Islet of Langerhans (tissue), 1 donor: ENCODE measurements at regions not wholly inside any gene's neighbourhood (a gene's known extent, or its start where the extent isn't known, plus 50 kb on each side); places are given as distances from the start of the nearest gene placed in this dataset.

Source experiments
- FAIRE-seq: peaks from one replicate; lab custom pipeline; 2011; peaks lifted over from hg19 to GRCh38; lab: Jason Lieb, UNC

DNA sequence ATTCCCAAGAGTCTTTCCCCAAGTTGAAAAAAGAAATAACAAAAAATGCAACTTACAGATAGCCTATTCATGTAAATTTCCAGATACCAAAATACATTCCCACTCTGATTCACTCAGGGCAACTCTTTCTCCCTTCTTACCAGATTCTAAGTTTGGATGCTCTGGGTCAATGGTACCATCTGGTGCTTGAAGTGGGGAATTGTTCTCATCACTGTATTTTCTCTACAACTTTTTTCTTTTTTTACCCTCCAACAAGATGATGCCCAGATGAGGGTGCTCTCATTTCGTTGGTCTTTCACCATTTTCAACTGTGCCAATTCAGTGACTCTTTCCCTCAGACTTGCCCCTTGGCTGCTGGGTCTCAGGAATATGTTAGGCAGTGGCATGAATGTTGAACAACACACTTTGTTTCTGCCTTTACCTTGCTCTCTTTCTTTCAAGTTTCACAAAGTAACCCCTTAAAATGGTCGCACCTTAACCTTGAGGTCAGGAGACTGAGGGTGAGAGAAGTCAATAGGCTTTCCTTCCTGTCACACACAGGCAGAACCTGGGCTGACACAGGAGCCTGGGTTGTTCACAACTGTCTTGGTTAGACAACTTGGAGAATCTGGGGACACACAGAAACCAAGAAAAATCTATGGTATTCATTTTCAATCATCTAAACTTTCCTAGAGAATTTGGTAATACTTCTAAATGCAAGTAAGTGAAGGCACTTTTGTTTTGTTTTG, 330.7 kb upstream of the SLCO3A1 start:
- FAIRE-seq = no peak

- FAIRE-seq = no peak
Measured at GRCh38 chr15:91523596-91523995, 329.9 kb upstream of the SLCO3A1 start.

DNA sequence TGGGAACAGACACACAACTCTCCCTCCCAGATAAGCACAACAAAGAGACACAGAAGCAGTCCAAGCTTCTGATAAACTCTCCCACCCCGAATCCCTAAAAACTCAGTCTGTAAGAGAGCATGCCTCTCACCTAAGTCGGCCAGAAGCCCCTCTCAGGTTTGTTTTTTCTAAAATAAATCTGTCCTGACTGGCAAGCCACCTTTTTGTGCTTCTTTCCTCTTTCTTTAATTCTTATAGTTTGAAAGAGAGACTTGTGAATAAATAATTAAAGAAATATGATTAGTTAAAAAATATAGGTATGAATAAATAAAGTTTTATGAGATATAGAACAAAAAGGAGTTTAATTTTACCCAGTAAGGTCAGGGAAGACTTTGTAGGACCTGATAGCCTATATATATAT, 329.0 kb upstream of the SLCO3A1 start:
- FAIRE-seq = no peak

GRCh38 chr15:91525751-91526150, 327.8 kb upstream of the SLCO3A1 start:
- FAIRE-seq = no peak

- FAIRE-seq = no peak
Measured at GRCh38 chr15:91526424-91526823, 327.1 kb upstream of the SLCO3A1 start.

- no peak for FAIRE-seq
Measured at GRCh38 chr15:91528801-91529200, 324.7 kb upstream of the SLCO3A1 start.

DNA sequence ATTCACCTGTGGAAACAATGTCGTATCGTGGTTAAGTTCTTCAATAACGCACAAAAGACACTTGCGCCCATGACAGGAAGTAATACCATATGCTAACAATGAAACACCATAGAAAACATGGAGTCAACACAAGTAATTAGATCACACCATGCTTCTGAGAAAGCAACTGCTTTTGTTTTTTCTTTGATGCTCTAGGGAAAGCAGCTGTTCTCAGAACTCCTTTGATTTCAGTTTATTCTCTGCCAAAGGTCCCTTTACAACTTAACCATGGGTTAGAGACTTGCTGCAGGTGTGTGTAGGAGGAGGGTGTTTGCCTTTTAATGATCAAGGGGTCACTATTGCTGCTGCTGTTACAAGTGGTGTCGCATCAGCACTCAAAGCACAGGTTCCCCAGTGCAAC, 324.0 kb upstream of the SLCO3A1 start:
- FAIRE-seq = no peak

- no peak for FAIRE-seq
Measured at GRCh38 chr15:91530279-91530678, 323.2 kb upstream of the SLCO3A1 start.

- no peak for FAIRE-seq
Measured at GRCh38 chr15:91530956-91531582, 322.4 kb upstream of the SLCO3A1 start.

GRCh38 chr15:91534235-91534634, 319.3 kb upstream of the SLCO3A1 start:
- FAIRE-seq = no peak

GRCh38 chr15:91534976-91535375, 318.5 kb upstream of the SLCO3A1 start:
- FAIRE-seq = no peak

DNA sequence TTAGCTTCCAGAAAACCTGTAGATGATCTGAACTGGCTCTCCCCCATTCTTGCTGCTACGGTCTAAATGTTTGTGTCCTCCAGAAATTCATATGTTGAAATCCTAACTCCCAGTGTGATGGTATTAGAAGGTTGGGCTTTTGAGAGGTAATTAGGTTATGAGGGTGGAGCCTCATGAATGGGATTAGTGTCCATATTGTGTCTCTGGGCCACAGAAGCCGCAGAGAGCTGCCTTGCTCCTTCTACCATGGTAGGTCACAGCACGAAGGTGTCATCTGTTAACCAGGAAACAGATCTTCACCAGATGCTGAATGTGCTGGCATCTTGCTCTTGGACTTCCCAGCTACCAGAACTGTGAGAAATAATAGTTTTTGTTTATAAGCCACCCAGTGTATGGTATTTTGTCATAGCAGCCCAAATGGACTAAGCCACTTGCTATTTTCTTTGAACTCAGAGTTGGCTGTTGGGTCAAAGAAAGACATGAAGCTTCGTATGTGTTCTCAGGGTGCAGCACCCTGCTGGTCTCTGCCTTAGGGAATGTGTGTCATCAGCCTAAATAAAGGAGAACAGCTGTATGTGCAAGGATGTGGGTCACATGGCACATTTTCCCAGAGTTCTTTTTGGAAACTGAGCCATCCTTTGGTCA, 317.5 kb upstream of the SLCO3A1 start:
- no peak for FAIRE-seq

DNA sequence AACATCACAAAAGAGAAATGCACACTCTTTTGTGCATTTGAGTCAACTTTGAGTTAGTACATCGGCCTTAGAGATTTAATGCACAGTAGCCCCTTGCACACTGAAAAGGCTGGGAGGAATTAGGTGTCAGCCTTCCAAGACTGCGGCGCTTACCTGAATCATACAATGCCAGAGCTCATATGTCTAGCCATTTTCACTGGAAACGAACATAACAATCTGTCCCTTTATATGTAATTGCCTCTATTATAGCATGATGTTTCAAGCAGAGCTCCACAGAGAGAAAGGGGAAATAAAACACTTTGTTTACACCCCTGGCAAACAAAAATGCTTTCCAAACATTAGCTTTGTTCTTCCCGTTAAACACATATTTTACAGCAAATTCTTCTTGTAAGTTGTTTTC, 315.7 kb upstream of the SLCO3A1 start:
- no peak for FAIRE-seq

- no peak for FAIRE-seq
Measured at GRCh38 chr15:91538782-91539181, 314.7 kb upstream of the SLCO3A1 start.

- no peak for FAIRE-seq
Measured at GRCh38 chr15:91541286-91541685, 312.2 kb upstream of the SLCO3A1 start.

DNA sequence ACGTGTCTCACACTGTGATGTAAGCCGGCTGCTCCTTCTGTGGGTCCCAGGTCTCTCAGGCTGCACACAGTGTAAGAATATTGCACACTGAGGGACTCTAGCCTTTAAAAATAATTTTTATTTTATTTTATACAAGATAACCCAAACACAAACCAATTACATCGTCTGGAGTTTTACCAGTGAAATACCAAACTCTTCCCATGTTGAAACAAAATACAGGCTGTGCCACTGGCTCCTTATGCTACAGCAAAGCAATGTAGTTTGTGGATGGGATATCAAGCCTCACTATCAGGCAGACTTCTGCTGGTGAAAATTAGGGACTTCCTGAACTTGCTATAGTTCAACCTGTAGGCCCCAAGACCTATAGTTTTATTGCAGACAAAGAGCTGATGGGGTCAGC, 311.3 kb upstream of the SLCO3A1 start:
- FAIRE-seq = no peak

- FAIRE-seq = no peak
Measured at GRCh38 chr15:91547356-91547755, 306.2 kb upstream of the SLCO3A1 start.

DNA sequence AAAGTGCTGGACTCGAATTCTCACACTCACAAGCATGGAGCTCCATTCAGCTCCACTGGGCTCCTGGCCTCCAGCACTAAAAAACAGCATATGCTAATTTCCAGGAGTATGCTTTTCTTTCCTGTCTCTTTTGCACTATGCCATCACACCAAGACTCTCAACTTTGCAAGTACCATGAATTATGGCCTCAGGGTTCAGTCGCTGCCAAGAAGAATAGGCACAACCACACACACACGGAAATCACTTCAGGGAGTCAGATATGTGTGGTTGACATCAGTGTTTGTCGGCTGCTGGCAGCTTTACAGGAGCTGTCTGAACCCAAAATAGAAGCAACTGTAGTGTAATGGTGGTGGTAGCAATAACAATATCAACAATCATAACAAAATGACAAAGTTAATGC, 305.0 kb upstream of the SLCO3A1 start:
- no peak for FAIRE-seq

GRCh38 chr15:91549581-91549980, 303.9 kb upstream of the SLCO3A1 start:
- FAIRE-seq = no peak

DNA sequence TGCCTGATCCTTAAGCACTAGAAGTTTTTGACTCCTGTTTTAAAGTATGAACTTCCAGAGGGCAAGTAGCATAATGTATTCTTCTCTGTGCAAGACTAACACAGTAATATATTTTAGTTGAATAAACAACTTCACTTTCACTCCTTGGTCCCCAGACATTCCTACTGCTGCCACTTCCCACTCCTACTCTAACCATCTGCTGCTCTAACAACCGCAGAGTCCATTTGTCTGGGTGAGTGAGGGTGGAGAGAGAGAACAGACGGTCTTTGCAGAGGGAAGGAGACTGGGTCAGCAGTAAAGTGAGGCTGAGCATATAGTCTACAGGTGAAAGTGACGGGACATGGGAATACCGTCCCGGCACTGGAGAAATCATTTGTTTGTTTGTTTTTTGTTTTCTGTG, 301.0 kb upstream of the SLCO3A1 start:
- no peak for FAIRE-seq

DNA sequence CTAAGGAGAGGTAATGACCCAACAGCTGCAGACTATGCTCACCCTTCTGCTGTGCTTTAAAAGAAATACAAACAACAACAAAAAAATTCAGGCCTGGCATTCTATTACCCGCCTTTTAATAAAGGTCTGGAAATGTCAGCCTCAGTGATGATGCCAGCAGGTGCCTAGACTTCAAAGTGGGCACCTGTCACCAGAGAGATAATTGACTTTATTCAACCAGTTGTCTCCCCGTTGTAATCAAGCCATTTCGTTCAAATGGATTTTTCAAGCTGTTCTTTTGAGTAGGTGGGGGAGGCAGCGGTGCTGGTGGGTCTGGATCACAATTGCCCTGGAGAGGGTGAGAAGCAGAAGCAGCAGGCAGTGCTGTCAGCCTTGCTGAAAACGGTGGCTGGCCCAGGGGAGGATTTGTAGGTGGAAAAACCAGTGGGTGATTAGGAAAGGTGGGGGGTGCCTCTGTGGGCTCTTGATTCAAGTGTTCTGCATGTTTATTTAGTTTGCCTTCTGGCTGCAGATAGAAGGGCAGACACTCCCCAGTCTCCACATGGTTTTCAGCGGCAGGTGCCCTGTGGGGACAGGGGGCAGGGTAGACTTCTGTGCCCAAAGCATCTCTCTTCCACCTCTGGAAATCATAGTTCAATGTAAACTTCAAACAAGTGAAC, 300.2 kb upstream of the SLCO3A1 start:
- no peak for FAIRE-seq

- no peak for FAIRE-seq
Measured at GRCh38 chr15:91555312-91555711, 298.2 kb upstream of the SLCO3A1 start.

DNA sequence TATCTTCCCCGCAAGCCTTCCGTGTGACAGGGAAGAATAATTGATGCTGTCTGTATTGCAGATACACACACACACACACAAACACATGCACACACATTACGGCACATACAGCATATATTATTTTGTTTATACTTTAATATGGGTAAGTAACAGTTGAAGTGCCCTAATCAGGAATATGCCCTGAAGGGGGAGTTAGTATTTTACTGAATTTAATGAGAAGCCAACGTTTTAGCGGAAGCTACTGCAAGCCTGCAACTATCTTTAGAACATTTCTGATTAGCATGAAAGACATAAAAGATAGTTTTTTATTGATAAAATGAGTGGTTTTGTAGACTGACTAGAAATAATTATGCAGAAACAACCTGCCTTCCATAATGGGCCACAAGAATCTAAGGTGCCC, 296.6 kb upstream of the SLCO3A1 start:
- FAIRE-seq = no peak
